Omental fat pad (tissue), 3 donors: ENCODE measurements at regions not wholly inside any gene's neighbourhood (a gene's known extent, or its start where the extent isn't known, plus 50 kb on each side); places are given as distances from the start of the nearest gene placed in this dataset.

Experiments used
- ATAC-seq: fragments of 150-250 bp; one replicate; pipeline ENCODE4 v1.9.1; 2016; ENCODE audit warnings: mild to moderate bottlenecking, moderate library complexity; ENCODE audit not compliant: low FRiP score
- DNase-seq: peaks from one replicate; pipeline ENCODE4 v3.0.0-alpha.2; 2019; ENCODE audit warnings: low spot score
- CTCF ChIP-seq, 3 donors: fragments of 450-650 bp; IDR thresholded peaks; one replicate each; pipeline ENCODE4 v1.5.1; 2016 to 2017; ENCODE audit warnings: antibody characterized with exemption in 3 of 3, mild to moderate bottlenecking in 3 of 3, moderate library complexity in 2 of 3

GRCh38 chr5:77832938-77833337 is 56.8 kb upstream of the TBCA start:
- no peak for TF ChIP-seq CTCF (IDR thresholded peaks at IDR 0.05)
- DNase-seq (no peak), ATAC-seq (no peak)

- no peak for TF ChIP-seq CTCF (IDR thresholded peaks at IDR 0.05)
- no peak for DNase-seq
- ATAC-seq: no peak
Measured at GRCh38 chr5:77832166-77832770, 56.1 kb upstream of the TBCA start.

DNA sequence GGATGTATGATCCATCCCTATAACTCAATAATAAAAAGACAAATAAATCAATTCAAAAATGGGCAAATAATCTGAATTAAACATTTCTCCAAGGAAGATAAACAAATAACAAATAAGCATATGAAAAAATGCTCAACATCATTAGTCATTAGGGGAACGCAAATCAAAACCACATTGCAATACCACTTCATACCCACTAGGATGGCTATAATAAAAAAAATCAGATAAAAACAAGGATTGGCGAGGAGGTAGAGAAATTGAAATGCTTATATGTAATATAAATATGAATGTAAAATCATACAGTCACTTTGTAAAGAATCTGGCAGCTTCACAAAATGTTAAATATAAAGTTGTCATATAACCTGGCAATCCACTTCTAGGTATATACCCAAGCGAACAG is 52.3 kb upstream of the TBCA start:
- TF ChIP-seq CTCF (IDR thresholded peaks at IDR 0.05): no peak
- ATAC-seq (no peak), DNase-seq (no peak)
